AG09309 (cell line): ENCODE measurements at regions not wholly inside any gene's neighbourhood (a gene's known extent, or its start where the extent isn't known, plus 50 kb on each side); places are given as distances from the start of the nearest gene placed in this dataset.

ENCODE experiments used
- DNase-seq: peaks from one replicate; pipeline ENCODE4 v3.0.0-alpha.2; 2010; ENCODE audit warnings: low read depth
- H3K4me3 ChIP-seq: 2 replicates; pipeline ENCODE4 v1.5.1; 2011; ENCODE audit warnings: mild to moderate bottlenecking, low read depth, low read length, moderate library complexity; ENCODE audit not compliant: control insufficient read depth
- TF ChIP-seq, protein P1 (sequence below): IDR thresholded peaks from 2 replicates; pipeline ENCODE4 v1.5.1; 2011; ENCODE audit warnings: mild to moderate bottlenecking, low read depth, low read length, inconsistent platforms; ENCODE audit not compliant: insufficient read depth, control insufficient read depth; ENCODE audit errors: missing control alignments

DNA sequence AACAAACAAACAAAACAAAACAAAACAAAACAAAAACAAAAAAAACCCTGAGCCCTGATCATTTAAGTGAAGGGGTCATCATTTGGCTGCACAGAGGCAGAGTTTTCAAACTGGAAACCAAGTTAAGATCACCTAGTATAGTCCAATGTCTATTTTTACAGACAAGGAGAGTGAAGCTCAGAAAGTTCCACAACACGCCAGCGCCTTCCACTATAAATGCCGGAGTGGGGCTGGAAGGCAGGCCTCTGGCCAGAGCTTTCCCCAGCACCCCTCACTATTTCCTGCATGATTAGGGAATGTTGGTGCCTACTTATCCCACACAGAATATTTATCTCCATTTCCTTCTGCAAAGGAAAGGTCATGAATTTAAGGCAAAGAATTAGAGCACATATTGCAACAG is 319.7 kb upstream of the WWC1 start:
- no peak for DNase-seq
- TF ChIP-seq, protein P1, sequence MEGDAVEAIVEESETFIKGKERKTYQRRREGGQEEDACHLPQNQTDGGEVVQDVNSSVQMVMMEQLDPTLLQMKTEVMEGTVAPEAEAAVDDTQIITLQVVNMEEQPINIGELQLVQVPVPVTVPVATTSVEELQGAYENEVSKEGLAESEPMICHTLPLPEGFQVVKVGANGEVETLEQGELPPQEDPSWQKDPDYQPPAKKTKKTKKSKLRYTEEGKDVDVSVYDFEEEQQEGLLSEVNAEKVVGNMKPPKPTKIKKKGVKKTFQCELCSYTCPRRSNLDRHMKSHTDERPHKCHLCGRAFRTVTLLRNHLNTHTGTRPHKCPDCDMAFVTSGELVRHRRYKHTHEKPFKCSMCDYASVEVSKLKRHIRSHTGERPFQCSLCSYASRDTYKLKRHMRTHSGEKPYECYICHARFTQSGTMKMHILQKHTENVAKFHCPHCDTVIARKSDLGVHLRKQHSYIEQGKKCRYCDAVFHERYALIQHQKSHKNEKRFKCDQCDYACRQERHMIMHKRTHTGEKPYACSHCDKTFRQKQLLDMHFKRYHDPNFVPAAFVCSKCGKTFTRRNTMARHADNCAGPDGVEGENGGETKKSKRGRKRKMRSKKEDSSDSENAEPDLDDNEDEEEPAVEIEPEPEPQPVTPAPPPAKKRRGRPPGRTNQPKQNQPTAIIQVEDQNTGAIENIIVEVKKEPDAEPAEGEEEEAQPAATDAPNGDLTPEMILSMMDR, result no peak
- H3K4me3 ChIP-seq, result no peak overlapping the region

DNA sequence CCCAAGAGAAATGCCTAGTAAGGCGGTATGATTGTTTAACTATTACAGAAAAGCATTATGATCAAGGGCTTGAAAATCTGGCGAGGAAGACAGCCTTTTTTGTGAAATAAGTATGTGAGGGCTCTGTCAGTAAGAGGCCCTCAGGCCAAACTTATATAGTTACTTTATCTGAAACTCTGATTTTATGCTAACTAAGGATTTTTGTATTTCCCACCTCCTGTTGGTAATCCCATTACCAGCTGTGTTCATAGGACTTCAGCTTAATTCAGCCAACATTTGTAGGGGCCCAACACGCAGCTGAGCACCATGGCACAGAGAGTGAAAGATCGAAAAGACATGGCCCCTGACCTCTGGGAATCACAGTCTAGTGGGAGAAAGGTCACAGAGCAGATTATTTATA is 318.3 kb upstream of the WWC1 start:
- H3K4me3 ChIP-seq, result no peak overlapping the region
- DNase-seq, result no peak
- TF ChIP-seq, protein P1, result no peak

- H3K4me3 ChIP-seq, result no peak overlapping the region
- TF ChIP-seq, protein P1, result no peak
- no peak for DNase-seq
Measured at GRCh38 chr5:167984951-167985350, 306.5 kb upstream of the WWC1 start.

GRCh38 chr5:167985373-167985772 is 306.1 kb upstream of the WWC1 start:
- no peak overlapping the region for H3K4me3 ChIP-seq
- DNase-seq, result no peak
- TF ChIP-seq, protein P1, result no peak

DNA sequence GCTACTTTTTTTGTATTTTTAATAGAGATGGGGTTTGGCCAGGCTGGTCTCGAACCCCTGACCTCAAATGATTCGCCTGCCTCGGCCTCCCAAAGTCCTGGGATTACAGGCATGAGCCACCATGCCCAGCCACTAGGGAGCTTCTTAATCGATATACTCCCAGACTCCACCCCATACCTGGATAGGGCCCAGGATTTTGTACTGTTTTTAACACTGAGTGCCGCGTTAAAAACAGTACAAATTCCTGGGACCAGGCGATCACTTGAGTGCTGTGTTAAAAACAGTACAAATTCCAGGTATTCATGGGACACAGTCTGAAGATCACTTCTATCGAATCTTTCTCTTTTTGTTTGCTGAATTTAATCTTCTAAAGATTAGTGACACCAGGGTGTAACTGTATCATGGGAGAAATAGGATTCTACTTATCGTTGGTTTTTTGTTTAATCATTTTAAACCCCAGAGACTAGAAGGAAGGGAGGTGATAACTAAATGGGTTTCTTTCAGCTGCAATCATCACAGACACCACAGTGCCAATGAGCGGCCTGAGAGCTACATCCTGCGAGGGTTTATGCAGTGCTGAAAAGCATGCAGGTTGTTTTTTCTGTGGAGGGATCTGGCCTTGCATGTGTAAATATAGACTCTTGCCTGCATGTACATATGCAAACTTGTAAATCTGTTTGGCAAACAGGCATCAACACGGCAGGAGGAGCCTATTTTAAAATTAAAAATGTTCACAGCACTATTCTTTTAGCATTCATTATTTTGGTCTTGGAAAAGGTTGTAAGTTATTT is 303.8 kb upstream of the WWC1 start:
- H3K4me3 ChIP-seq, result no peak overlapping the region
- TF ChIP-seq, protein P1, result no peak
- no peak for DNase-seq

DNA sequence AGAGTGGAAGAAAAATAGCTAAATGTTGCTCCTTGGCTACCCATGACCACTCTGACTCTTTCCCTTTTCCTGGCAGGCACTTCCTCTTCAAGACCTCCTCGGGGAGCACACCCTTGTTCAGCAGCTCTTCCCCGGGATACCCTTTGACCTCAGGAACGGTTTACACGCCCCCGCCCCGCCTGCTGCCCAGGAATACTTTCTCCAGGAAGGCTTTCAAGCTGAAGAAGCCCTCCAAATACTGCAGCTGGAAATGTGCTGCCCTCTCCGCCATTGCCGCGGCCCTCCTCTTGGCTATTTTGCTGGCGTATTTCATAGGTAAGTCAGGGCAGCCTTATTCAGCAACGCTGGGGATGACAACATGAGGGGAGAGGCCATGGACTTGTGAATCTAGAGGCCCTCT is 298.6 kb upstream of the WWC1 start:
- H3K4me3 ChIP-seq, result no peak overlapping the region
- TF ChIP-seq, protein P1, result no peak
- no peak for DNase-seq
